NCI-H2029 treated with DMSO at 0.1 percent for 48 hours (cell line): ENCODE measurements at regions not wholly inside any gene's neighbourhood (a gene's known extent, or its start where the extent isn't known, plus 50 kb on each side); places are given as distances from the start of the nearest gene placed in this dataset.

Experiments used
- DNase-seq: peaks from one replicate; lab custom pipeline; 2025; lab: John Stamatoyannopoulos, UW

GRCh38 chr2:146496248-146496647, 1348.6 kb upstream of the ACVR2A start:
- no peak for DNase-seq

GRCh38 chr2:146489386-146489785, 1355.4 kb upstream of the ACVR2A start:
- DNase-seq = no peak

- no peak for DNase-seq
Measured at GRCh38 chr2:146481629-146482028, 1363.2 kb upstream of the ACVR2A start.

GRCh38 chr2:146477383-146477782, 1367.4 kb upstream of the ACVR2A start:
- DNase-seq = no peak

- DNase-seq = no peak
Measured at GRCh38 chr2:146468578-146468977, 1376.3 kb upstream of the ACVR2A start.

- DNase-seq = no peak
Measured at GRCh38 chr2:146467425-146467824, 1377.4 kb upstream of the ACVR2A start.

GRCh38 chr2:146465460-146465859, 1379.4 kb upstream of the ACVR2A start:
- no peak for DNase-seq

- DNase-seq = no peak
Measured at GRCh38 chr2:146461068-146461467, 1383.8 kb upstream of the ACVR2A start.

- no peak for DNase-seq
Measured at GRCh38 chr2:146458585-146458984, 1386.2 kb upstream of the ACVR2A start.

- DNase-seq = no peak
Measured at GRCh38 chr2:146457221-146457620, 1387.6 kb upstream of the ACVR2A start.

GRCh38 chr2:146455325-146455724, 1389.5 kb upstream of the ACVR2A start:
- DNase-seq = no peak

- DNase-seq = no peak
Measured at GRCh38 chr2:146451972-146452371, 1392.9 kb upstream of the ACVR2A start.

- DNase-seq = no peak
Measured at GRCh38 chr2:146450131-146450530, 1394.7 kb upstream of the ACVR2A start.

GRCh38 chr2:146444987-146445386, 1399.8 kb upstream of the ACVR2A start:
- no peak for DNase-seq

GRCh38 chr2:146444085-146444484, 1400.7 kb upstream of the ACVR2A start:
- DNase-seq = no peak

- DNase-seq = no peak
Measured at GRCh38 chr2:146438246-146438645, 1406.6 kb upstream of the ACVR2A start.

GRCh38 chr2:146437712-146438111, 1407.1 kb upstream of the ACVR2A start:
- no peak for DNase-seq

GRCh38 chr2:146433116-146433875, 1411.5 kb upstream of the ACVR2A start:
- DNase-seq = no peak

- DNase-seq = no peak
Measured at GRCh38 chr2:146429366-146429765, 1415.5 kb upstream of the ACVR2A start.

- no peak for DNase-seq
Measured at GRCh38 chr2:146417942-146418341, 1426.9 kb upstream of the ACVR2A start.

GRCh38 chr2:146415291-146415690, 1429.5 kb upstream of the ACVR2A start:
- DNase-seq = no peak

GRCh38 chr2:146414456-146414855, 1430.4 kb upstream of the ACVR2A start:
- no peak for DNase-seq

GRCh38 chr2:146413086-146413610, 1431.7 kb upstream of the ACVR2A start:
- no peak for DNase-seq

GRCh38 chr2:146412625-146413024, 1432.2 kb upstream of the ACVR2A start:
- DNase-seq = no peak
